A673 (cell line): ENCODE measurements at regions not wholly inside any gene's neighbourhood (a gene's known extent, or its start where the extent isn't known, plus 50 kb on each side); places are given as distances from the start of the nearest gene placed in this dataset.
"Not testable (repeated sequence)": the region's sequence is repeated elsewhere in the genome, so short reads cannot be mapped to it uniquely, and the experiment has no call there.

Experiments
- BruUV-seq: library from RNA; stranded (reverse); fragments of 400-500 nt; replicated peaks from 2 replicates; lab custom pipeline; 2021; lab: Mats Ljungman, UMichigan
- CTCF ChIA-PET: fragments of 300-600 bp; sonication (Branson Sonifier 250); formaldehyde crosslinking; loops from one replicate; lab custom pipeline; 2022; ENCODE audit warnings: antibody characterized with exemption; lab: Charles Lee
- POLR2A ChIA-PET: fragments of 300-600 bp; sonication (Branson Sonifier 250); formaldehyde crosslinking; loops from one replicate; lab custom pipeline; 2022; ENCODE audit warnings: antibody characterized with exemption; ENCODE audit not compliant: low non-redundant PET; lab: Charles Lee
- DNase-seq: peaks from one replicate; pipeline ENCODE4 v3.0.0-alpha.2; 2015; ENCODE audit warnings: low spot score
- H3K27ac ChIP-seq: fragments of 200-600 bp; sonication (generic); 2 replicates; pipeline ENCODE4 v1.5.1; 2016; ENCODE audit warnings: mixed run types, low read depth, mild to moderate bottlenecking, mixed read lengths, antibody characterized with exemption, low read length; ENCODE audit not compliant: poor library complexity, severe bottlenecking
- H3K27me3 ChIP-seq: fragments of 200-600 bp; sonication (generic); replicated peaks from 2 replicates; pipeline ENCODE4 v1.6.1; 2017; ENCODE audit warnings: mixed run types, low read depth, mild to moderate bottlenecking, mixed read lengths, antibody characterized with exemption, low read length; ENCODE audit not compliant: insufficient read depth, poor library complexity
- H3K36me3 ChIP-seq: fragments of 200-600 bp; sonication (generic); 2 replicates; pipeline ENCODE4 v1.6.1; 2016; ENCODE audit warnings: mixed run types, mild to moderate bottlenecking, mixed read lengths, antibody characterized with exemption, low read length; ENCODE audit not compliant: insufficient read depth, poor library complexity, severe bottlenecking
- H3K4me1 ChIP-seq: fragments of 200-600 bp; sonication (generic); 2 replicates; pipeline ENCODE4 v1.6.1; 2017; ENCODE audit warnings: mixed run types, mild to moderate bottlenecking, mixed read lengths, antibody characterized with exemption, low read length; ENCODE audit not compliant: insufficient read depth, poor library complexity, severe bottlenecking
- H3K4me3 ChIP-seq: fragments of 200-600 bp; sonication (generic); 2 replicates; pipeline ENCODE4 v1.5.1; 2016; ENCODE audit warnings: low read depth, mixed run types, mild to moderate bottlenecking, mixed read lengths, low read length; ENCODE audit not compliant: poor library complexity, severe bottlenecking
- H3K9me3 ChIP-seq: fragments of 200-600 bp; sonication (generic); 2 replicates; pipeline ENCODE4 v1.6.1; 2016; ENCODE audit warnings: mixed run types, low read depth, mild to moderate bottlenecking, mixed read lengths, antibody characterized with exemption, low read length; ENCODE audit not compliant: poor library complexity, severe bottlenecking
- EZH2 ChIP-seq: fragments of 200-600 bp; sonication (generic); IDR thresholded peaks from 2 replicates; pipeline ENCODE4 v1.6.1; 2017; ENCODE audit warnings: borderline replicate concordance, low read depth, mild to moderate bottlenecking, mixed read lengths, antibody characterized with exemption, low read length; ENCODE audit not compliant: poor library complexity, severe bottlenecking
- intact Hi-C: fragments of 100-400 bp; cut with micrococcal nuclease; formaldehyde crosslinking; loops from one replicate; pipeline ENCODE4 v1.10.0; 2022; ENCODE audit not compliant: unreplicated experiment
- TF ChIP-seq, protein P1 (sequence below): fragments of 300-800, 200-600 bp; sonication (generic); conservative IDR thresholded peaks from 2 replicates; pipeline ENCODE4 v1.5.1; 2017; ENCODE audit warnings: low read depth, mild to moderate bottlenecking, antibody characterized with exemption, low read length, moderate library complexity, mixed read lengths

DNA sequence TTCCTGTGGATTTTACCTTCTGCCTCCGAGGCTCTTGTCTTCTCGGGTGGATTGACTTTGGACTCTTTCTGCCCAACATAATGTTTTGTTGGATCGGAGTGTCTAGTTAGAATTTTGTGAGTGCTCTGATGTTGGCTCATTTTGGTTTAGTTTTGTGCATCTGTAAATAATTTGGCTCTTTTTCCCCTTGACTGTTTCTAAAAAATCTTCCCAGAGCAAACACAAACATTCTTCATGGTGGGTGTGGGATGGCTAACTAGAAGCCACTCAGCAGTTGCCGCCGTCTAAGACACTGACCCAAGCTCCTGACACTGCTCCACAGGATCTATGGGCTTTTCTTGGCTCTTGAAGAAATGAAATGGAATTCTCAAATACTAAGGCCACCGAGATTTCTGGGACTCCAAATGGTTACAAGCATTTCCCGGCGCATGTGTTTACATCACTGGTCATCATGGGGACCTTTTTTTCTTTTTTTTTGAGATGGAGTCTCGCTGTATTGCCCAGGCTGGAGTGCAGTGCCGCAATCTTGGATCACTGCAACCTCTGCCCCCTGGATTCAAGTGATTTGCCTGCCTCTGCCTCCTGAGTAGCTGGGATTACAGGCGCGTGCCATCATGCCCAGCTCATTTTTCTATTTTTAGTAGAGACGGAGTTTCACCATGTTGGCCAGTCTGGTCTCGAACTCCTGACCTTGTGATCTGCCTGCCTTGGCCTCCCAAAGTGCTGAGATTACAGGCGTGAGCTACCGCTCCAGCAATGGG is 92.0 kb upstream of the FRMD1 start:
- no peak for DNase-seq
- TF ChIP-seq EZH2, result no peak
- TF ChIP-seq, protein P1, sequence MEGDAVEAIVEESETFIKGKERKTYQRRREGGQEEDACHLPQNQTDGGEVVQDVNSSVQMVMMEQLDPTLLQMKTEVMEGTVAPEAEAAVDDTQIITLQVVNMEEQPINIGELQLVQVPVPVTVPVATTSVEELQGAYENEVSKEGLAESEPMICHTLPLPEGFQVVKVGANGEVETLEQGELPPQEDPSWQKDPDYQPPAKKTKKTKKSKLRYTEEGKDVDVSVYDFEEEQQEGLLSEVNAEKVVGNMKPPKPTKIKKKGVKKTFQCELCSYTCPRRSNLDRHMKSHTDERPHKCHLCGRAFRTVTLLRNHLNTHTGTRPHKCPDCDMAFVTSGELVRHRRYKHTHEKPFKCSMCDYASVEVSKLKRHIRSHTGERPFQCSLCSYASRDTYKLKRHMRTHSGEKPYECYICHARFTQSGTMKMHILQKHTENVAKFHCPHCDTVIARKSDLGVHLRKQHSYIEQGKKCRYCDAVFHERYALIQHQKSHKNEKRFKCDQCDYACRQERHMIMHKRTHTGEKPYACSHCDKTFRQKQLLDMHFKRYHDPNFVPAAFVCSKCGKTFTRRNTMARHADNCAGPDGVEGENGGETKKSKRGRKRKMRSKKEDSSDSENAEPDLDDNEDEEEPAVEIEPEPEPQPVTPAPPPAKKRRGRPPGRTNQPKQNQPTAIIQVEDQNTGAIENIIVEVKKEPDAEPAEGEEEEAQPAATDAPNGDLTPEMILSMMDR, result no peak
- Histone ChIP-seq H3K9me3 (peaks cover 44% of the 10 kb centered on the region), H3K36me3 (peaks cover 3% of the 10 kb centered on the region), H3K27ac (peak overlapping the region; percentile 100), H3K4me3 (no peak overlapping the region), H3K4me1 (peaks cover 15% of the 10 kb centered on the region), H3K27me3 (no peaks in the 10 kb centered on the region)
- ChIA-PET POLR2A (no interaction called here), CTCF (no interaction called here)
- intact Hi-C loops, result no loop called here
- BruUV-seq, result no TSS peak

DNA sequence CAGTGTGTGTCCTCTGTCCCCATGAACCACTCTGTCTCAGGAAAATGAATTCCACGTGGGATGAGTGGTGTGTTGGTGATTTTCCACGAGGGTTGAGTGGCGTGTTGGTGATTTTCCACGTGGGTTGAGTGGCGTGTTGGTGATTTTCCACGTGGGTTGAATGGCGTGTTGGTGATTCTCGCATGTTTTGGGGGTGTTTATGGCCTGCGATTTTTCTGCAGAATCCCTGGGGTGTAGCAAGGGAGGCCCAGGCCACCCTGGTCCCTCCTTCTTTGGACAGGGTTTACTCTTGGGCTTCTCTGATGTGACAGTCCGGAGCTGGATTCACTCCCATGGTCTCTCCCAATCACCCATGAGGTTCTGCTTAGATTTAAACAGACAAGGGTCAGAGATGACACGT is 90.6 kb upstream of the FRMD1 start:
- DNase-seq, result no peak
- no TSS peak for BruUV-seq
- peaks cover 14% of the 10 kb centered on the region for H3K4me1 ChIP-seq
- intact Hi-C loops, result no loop called here
- H3K27me3 ChIP-seq, result no peaks in the 10 kb centered on the region
- no peak for TF ChIP-seq EZH2
- TF ChIP-seq, protein P1, result no peak
- peak overlapping the region; percentile 100 for H3K27ac ChIP-seq
- H3K9me3 ChIP-seq, result peaks cover 58% of the 10 kb centered on the region
- ChIA-PET CTCF (no interaction called here), POLR2A (no interaction called here)
- peaks cover 3% of the 10 kb centered on the region for H3K36me3 ChIP-seq
- H3K4me3 ChIP-seq, result no peak overlapping the region

DNA sequence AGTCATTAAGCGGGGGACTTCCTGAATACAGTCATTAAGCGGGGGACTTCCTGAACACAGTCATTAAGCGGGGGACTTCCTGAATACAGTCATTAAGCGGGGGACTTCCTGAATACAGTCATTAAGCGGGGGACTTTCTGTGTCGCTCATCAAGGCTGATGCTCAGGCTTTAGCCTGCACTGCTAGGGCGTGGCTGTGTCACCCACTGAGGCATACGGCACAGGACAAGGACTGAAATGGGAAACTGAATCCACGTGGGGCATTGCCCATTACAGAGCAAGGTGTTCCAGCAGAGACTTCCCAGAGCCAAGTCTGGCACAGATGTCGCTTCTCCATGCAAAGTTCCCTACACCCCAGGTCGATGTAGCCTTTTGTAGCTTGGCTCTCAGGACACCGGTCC is 89.9 kb upstream of the FRMD1 start:
- H3K27me3 ChIP-seq, H3K36me3 ChIP-seq, CTCF ChIA-PET, H3K4me3 ChIP-seq, BruUV-seq, POLR2A ChIA-PET, intact Hi-C loops, H3K4me1 ChIP-seq: not testable (repeated sequence)
- Histone ChIP-seq H3K9me3 (peaks cover 60% of the 10 kb centered on the region), H3K27ac (peak overlapping the region; percentile 100)
- peak; percentile 92 for DNase-seq

DNA sequence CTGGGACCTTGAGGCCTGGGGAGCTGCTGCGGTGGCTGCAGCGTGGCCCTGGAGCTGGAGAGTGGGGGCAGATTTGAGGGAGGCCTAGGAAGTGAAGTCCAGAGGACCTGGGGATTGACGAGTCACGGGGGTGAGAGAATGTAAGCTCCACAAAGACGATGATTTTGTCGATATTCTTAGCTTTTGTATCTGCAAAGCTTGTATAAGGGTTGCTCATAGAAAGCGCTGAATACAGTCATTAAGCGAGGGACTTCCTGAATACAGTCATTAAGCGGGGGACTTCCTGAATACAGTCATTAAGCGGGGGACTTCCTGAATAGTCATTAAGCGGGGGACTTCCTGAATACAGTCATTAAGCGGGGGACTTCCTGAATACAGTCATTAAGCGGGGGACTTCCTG is 89.3 kb upstream of the FRMD1 start:
- intact Hi-C loops, H3K36me3 ChIP-seq, H3K4me3 ChIP-seq, H3K27me3 ChIP-seq, H3K4me1 ChIP-seq, BruUV-seq, CTCF ChIA-PET: not testable (repeated sequence)
- H3K27ac ChIP-seq, result peak overlapping the region; percentile 100
- DNase-seq, result peak; percentile 87
- POLR2A ChIA-PET, result interaction anchor here (0.5 kb wide), 1 partner anchor 467 kb away, joined by 3 read pairs; no protein-coding TSS in a partner anchor
- H3K9me3 ChIP-seq, result peaks cover 60% of the 10 kb centered on the region
